GM04503 (cell line): ENCODE measurements at regions not wholly inside any gene's neighbourhood (a gene's known extent, or its start where the extent isn't known, plus 50 kb on each side); places are given as distances from the start of the nearest gene placed in this dataset.

Experiments
- DNase-seq: peaks from one replicate; pipeline ENCODE4 v3.0.0-alpha.2; 2012; ENCODE audit warnings: low read depth

- no peak for DNase-seq
Measured at GRCh38 chr12:115577401-115577800, 700.1 kb downstream of the MED13L start.

DNA sequence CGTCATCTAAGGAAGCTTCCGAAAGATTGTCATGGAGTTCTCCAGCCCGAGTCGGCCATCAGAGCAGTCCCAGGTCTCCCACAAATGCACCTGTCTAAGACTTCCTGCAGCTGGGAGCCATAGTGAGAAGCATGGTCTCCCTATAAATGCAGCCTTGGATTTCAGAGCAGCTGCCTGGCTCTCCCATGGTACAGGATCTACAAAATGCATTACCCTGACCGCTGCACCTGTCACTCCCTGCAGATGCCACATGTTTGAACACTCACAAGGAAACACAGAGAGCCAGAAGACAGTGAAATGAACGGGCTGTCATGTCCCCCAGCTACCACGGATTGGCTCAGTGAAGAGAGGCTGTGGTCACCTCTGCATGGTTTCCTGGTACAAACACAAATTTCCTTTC is 702.7 kb downstream of the MED13L start:
- no peak for DNase-seq

DNA sequence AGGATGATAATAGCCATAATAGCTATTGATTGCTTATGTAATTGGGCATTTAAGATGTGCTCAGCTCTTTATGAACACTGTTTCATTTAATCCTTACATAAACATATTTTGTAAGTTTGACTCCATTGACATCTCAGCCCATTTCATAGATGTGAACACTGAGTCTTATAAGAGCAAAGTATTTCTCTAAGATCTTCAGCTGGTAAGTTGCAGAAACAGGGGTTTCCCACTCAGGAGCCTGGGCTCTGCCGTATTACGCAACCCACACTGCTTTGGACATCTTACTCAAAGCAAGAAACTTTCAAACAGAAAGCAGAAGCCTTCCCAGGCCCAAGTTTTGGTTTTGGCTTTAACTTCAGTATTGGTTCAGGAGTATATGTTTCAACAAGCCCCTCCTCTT is 705.1 kb downstream of the MED13L start:
- no peak for DNase-seq

- no peak for DNase-seq
Measured at GRCh38 chr12:115571446-115571845, 706.0 kb downstream of the MED13L start.

- DNase-seq = no peak
Measured at GRCh38 chr12:115571027-115571426, 706.5 kb downstream of the MED13L start.

GRCh38 chr12:115570069-115570777 is 707.3 kb downstream of the MED13L start:
- no peak for DNase-seq

GRCh38 chr12:115569345-115570068 is 708.0 kb downstream of the MED13L start:
- DNase-seq = no peak

- DNase-seq = no peak
Measured at GRCh38 chr12:115558281-115558680, 719.2 kb downstream of the MED13L start.

DNA sequence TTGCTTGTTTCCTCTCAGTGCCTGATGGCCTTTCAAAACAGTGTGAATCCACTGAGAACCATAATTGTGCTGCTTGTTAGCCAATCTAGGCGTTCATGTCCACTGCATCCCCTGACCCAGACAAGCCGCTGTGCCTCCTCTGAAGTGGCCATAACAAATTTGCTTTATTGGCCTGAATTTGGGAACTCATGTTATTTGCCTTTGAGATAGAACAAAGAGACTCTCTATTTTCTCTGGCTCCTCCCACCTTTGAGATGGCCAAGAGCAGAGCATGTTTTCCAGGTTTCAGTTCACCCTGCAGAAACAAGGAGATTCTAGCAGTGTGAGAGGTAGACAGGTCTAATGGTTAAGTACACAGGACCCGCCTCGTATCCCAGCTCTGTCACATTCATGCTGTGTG is 723.9 kb downstream of the MED13L start:
- no peak for DNase-seq

DNA sequence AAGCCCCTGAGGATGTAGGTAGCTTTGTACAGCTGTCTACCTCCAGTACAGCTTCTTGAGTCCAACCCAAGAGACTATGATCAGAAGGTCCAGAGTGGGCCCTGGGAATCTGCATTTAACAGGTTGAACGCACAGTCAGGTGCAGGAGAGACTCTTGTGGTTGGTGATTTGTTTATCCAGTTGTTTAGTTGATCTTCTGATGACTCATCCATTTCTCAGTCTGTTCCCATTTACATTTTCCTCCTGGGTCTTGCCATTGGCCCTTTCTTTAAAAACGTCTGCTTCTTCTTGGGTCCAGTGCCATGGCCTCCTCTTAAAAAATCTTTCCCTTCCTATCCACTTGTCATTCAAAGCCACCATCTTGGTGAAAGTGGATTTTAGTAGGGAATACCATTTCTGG is 734.2 kb downstream of the MED13L start:
- DNase-seq = no peak

- DNase-seq = no peak
Measured at GRCh38 chr12:115542656-115543055, 734.8 kb downstream of the MED13L start.

- no peak for DNase-seq
Measured at GRCh38 chr12:115541891-115542421, 735.5 kb downstream of the MED13L start.

DNA sequence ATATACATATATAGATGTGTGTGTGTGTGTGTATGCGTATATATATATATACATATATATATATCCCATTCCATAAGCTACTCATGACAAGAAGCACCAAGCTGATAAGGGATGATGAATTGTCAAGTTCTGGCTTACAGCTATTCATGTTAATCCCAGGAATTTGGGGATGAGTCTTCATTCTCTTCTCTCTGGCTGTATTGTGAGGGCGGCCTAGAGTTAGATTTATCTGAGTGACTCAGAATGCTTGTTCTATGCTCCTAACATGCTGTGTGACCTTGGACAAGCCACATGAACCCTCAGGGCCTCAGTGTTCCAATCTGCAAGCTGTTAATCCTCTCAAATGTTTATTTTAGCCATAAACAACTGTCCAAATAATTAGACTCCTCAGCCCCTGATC is 749.0 kb downstream of the MED13L start:
- no peak for DNase-seq

GRCh38 chr12:115521771-115522409 is 755.6 kb downstream of the MED13L start:
- DNase-seq = no peak

DNA sequence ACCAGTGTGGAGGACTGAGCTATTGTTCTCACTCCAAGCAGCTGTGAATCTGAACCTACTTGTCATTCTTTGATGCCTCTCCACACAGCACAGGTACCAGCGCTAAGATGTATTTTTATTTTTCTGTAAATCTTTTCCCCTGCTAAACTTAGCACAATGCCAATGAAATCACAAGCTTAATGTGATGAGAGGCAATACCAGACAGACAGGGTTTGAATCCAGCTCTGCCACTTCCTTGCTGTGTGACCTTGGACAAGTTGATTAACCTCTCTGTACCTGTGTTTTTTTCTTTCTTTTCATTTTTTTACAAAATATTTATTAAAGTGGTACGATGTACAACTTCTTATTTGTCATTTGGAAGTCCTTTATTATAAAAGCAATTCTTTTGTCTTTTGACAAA is 757.6 kb downstream of the MED13L start:
- no peak for DNase-seq

- DNase-seq = no peak
Measured at GRCh38 chr12:115519359-115519758, 758.1 kb downstream of the MED13L start.

- DNase-seq = no peak
Measured at GRCh38 chr12:115517913-115518312, 759.6 kb downstream of the MED13L start.

DNA sequence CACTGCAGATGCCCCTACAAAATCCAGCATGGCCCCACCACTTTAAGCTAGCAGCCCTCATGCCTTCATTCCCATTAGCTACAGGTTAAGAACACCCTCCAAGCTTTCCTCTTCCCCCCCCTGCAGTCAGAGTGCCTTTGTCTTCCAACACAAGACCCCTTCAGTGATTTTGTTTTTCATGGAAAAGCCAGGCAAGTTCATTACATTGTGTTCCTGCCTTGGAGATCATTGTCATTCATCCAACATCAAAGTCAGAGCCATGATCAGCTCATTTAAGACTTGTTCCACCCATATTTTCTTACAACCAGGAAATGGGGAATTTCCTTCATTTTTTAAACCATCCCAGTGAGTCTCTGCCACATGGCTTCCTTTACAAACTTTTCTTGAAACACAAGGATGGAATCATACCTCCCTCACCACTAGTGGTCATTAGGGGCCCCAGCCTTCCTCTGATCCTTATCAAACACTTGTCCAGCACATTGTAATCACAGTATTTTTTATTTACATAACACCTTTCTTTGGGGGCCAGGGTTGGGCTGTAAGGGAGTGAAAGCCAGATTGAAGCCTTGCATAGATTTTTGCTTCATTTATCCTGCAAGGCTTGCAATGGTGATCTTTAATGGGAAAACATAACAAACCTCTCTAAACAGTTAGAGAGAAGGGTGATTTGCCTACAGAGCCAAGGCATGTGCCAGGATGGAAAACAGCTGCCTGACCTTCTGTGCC is 765.3 kb downstream of the MED13L start:
- no peak for DNase-seq

DNA sequence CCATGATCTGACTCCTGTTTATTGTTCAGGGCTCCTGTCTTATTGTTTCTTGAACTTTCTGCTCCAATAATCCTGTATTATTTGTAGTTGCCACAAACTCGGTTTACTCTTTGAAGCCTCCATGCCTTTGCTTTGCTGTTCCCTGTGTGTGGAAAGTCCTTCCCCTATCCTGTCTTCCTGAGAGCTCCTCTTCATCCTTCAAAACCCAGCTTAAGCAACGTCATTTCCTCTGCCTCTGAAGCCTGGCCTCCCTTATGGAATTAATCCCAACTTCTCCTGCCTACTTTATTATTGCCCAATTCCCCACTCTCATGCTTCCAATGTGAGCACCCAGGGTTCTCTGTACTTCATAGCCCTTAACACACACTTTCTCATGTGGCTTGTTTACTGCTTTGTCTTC is 766.2 kb downstream of the MED13L start:
- no peak for DNase-seq

- DNase-seq = no peak
Measured at GRCh38 chr12:115508990-115509389, 768.5 kb downstream of the MED13L start.

DNA sequence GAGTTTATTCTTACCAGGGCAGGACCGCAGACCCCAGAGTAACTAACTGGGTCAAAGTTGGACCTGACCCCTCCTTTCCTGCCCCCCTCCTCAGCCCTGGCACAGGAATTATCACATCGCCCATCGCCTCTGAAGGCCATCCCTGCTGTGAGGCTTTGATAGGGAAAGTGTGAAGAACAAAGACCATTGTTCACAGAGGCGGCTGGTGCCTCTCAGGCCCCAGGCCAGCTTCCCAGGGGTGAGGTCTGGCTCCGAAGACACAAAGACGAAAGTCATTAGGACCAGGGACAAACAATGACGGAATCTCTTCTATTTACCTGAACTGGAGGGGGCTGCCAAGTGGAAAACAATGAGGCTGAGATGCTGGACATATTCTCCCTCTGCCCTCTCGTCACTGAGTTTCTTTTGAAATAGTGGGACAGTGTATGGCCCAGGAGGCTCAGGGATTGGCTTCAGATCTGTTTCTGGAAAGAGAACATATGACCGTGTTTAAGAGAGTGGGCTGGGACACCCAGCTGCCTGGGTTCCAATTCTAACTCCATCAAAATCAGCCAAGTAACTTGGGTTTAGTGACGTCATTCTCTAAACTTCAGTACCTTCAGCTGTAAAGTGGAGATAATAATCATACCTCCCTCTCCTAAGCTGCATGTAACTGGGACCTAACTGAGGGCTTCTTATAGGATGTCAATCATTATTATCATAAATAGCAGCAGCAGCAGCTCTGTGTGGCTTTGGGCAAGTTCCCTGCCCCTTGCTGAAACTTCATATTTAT is 769.4 kb downstream of the MED13L start:
- no peak for DNase-seq

- no peak for DNase-seq
Measured at GRCh38 chr12:115507560-115507889, 770.0 kb downstream of the MED13L start.
